ENCODE measurements at regions not wholly inside any gene's neighbourhood (a gene's known extent, or its start where the extent isn't known, plus 50 kb on each side); places are given as distances from the start of the nearest gene placed in this dataset.

DNA sequence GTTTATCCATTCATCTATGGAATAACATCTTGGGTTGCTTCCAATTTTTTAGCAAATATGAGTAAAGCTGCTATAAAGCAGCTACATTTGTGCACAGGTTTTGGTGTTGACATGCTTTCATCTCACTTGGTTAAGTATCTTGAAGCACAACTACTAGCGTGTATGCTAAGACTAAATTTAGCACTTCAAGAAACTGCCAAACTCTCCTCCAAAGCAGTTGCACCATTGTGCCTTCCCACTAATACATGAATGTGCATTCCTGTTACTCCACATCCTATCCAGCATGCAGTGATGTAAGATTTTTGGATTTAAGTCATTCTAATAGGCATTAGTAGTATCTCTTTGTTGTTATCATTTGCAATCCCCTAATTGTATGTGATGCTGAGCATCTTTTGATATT, 230.7 kb downstream of the KCNA4 start:
- Mint-ChIP-seq H3K4me1 (ENCODE audit: low read depth, unreplicated experiment) (peaks cover 12% of the 10 kb centered on the region), H3K27me3 (ENCODE audit: low read depth, unreplicated experiment) (no peaks in the 10 kb centered on the region), H3K36me3 (ENCODE audit: low read depth, unreplicated experiment) (no peaks in the 10 kb centered on the region), H3K4me3 (ENCODE audit: unreplicated experiment) (no peak overlapping the region), H3K27ac (ENCODE audit: unreplicated experiment) (no peak overlapping the region), H3K9me3 (ENCODE audit: unreplicated experiment) (no peaks in the 10 kb centered on the region)
- H3K4me1 ChIP-seq (ENCODE audit: insufficient read depth, low read length) = no peaks in the 10 kb centered on the region
- no peak overlapping the region for H3K4me3 ChIP-seq (ENCODE audit: insufficient read depth, low read depth, low read length)
- H3K36me3 ChIP-seq (ENCODE audit: insufficient read depth, low read length) = no peaks in the 10 kb centered on the region
- no peaks in the 10 kb centered on the region for H3K79me2 ChIP-seq (ENCODE audit: insufficient read depth, low read length)
- no peak overlapping the region for H3K9ac ChIP-seq (ENCODE audit: low read length)
- no peaks in the 10 kb centered on the region for H3K27me3 ChIP-seq (ENCODE audit: insufficient read depth, low read length)
- H4K20me1 ChIP-seq (ENCODE audit: insufficient read depth, low read length) = no peaks in the 10 kb centered on the region
- no peaks in the 10 kb centered on the region for H3K9me3 ChIP-seq (ENCODE audit: insufficient read depth, low read depth, low read length)
- H3K27ac ChIP-seq (ENCODE audit: low read depth, low read length) = no peak overlapping the region
- H2AFZ ChIP-seq (ENCODE audit: low read depth, low read length) = no peak overlapping the region
- DNase-seq (ENCODE audit: low read depth) = no peak
- TF ChIP-seq, protein P1, sequence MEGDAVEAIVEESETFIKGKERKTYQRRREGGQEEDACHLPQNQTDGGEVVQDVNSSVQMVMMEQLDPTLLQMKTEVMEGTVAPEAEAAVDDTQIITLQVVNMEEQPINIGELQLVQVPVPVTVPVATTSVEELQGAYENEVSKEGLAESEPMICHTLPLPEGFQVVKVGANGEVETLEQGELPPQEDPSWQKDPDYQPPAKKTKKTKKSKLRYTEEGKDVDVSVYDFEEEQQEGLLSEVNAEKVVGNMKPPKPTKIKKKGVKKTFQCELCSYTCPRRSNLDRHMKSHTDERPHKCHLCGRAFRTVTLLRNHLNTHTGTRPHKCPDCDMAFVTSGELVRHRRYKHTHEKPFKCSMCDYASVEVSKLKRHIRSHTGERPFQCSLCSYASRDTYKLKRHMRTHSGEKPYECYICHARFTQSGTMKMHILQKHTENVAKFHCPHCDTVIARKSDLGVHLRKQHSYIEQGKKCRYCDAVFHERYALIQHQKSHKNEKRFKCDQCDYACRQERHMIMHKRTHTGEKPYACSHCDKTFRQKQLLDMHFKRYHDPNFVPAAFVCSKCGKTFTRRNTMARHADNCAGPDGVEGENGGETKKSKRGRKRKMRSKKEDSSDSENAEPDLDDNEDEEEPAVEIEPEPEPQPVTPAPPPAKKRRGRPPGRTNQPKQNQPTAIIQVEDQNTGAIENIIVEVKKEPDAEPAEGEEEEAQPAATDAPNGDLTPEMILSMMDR (IDR thresholded peaks at IDR 0.05; ENCODE audit: insufficient read depth, low read depth, low read length) = no peak
- TF ChIP-seq EZH2 (IDR thresholded peaks at IDR 0.05; ENCODE audit: insufficient read depth, low read length) = no peak
- no peak for FAIRE-seq
- H3K4me2 ChIP-seq (ENCODE audit: low read length) = no peak overlapping the region

DNA sequence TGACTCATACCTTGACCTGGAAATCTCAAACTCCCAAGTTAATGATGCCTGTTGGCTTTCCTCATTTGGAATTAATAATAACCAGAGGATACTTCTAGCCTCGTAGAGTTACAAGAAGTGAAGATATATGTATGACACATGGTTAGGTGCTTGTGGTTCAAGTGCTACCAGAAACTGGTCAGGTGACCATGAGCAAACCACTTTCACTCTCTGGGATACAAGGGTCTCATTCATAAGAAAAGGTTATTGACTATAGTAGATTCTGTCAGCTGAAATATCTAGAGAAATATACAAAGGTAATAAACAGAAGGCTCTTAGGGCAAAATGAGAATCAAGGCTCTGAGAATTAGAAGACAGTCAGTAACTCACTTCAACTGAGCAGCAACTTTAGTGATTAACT, 233.3 kb downstream of the KCNA4 start:
- H3K4me1 Mint-ChIP-seq (ENCODE audit: low read depth, unreplicated experiment) = peaks cover 18% of the 10 kb centered on the region
- DNase-seq (ENCODE audit: low read depth) = no peak
- FAIRE-seq = no peak

DNA sequence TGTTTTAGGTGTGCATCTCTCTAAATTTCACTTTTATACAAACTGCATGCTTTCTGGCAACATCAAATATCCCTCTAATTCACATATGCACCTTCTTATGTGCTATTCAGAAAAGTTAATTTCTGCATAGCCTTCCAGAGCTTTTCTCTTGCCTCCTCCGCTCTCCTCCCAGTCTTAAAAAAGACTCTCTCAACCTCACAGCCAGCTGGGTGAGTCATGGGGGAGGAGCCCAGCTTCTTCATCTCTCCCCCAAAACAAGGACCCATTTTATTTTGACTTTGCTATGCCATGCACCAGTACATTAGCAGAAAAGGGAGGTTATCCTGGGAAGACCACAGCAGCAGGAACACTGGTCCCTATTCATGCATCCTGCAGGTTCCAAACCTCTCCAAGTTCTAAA, 234.4 kb downstream of the KCNA4 start:
- no peak overlapping the region for H3K27ac ChIP-seq (ENCODE audit: low read depth, low read length)
- Mint-ChIP-seq H3K9me3 (ENCODE audit: unreplicated experiment) (no peaks in the 10 kb centered on the region), H3K4me3 (ENCODE audit: unreplicated experiment) (no peak overlapping the region), H3K36me3 (ENCODE audit: low read depth, unreplicated experiment) (no peaks in the 10 kb centered on the region), H3K27ac (ENCODE audit: unreplicated experiment) (no peak overlapping the region), H3K4me1 (ENCODE audit: low read depth, unreplicated experiment) (peaks cover 18% of the 10 kb centered on the region), H3K27me3 (ENCODE audit: low read depth, unreplicated experiment) (no peaks in the 10 kb centered on the region)
- H2AFZ ChIP-seq (ENCODE audit: low read depth, low read length) = no peak overlapping the region
- H3K9me3 ChIP-seq (ENCODE audit: insufficient read depth, low read depth, low read length) = no peaks in the 10 kb centered on the region
- H3K36me3 ChIP-seq (ENCODE audit: insufficient read depth, low read length) = no peaks in the 10 kb centered on the region
- DNase-seq (ENCODE audit: low read depth) = no peak
- no peaks in the 10 kb centered on the region for H3K79me2 ChIP-seq (ENCODE audit: insufficient read depth, low read length)
- H4K20me1 ChIP-seq (ENCODE audit: insufficient read depth, low read length) = no peaks in the 10 kb centered on the region
- FAIRE-seq = no peak
- no peaks in the 10 kb centered on the region for H3K27me3 ChIP-seq (ENCODE audit: insufficient read depth, low read length)
- no peaks in the 10 kb centered on the region for H3K4me1 ChIP-seq (ENCODE audit: insufficient read depth, low read length)
- no peak for TF ChIP-seq EZH2 (IDR thresholded peaks at IDR 0.05; ENCODE audit: insufficient read depth, low read length)
- TF ChIP-seq, protein P1 (IDR thresholded peaks at IDR 0.05; ENCODE audit: insufficient read depth, low read depth, low read length) = no peak
- H3K9ac ChIP-seq (ENCODE audit: low read length) = no peak overlapping the region
- H3K4me3 ChIP-seq (ENCODE audit: insufficient read depth, low read depth, low read length) = no peak overlapping the region
- no peak overlapping the region for H3K4me2 ChIP-seq (ENCODE audit: low read length)

More for the DNA sequence above, 233.3 kb downstream of the KCNA4 start:
- H3K36me3 ChIP-seq (ENCODE audit: insufficient read depth, low read length) = no peaks in the 10 kb centered on the region
- no peak overlapping the region for H3K27ac ChIP-seq (ENCODE audit: low read depth, low read length)
- no peak overlapping the region for H3K27ac Mint-ChIP-seq (ENCODE audit: unreplicated experiment)
- TF ChIP-seq, protein P1 (IDR thresholded peaks at IDR 0.05; ENCODE audit: insufficient read depth, low read depth, low read length) = no peak
- no peak for TF ChIP-seq EZH2 (IDR thresholded peaks at IDR 0.05; ENCODE audit: insufficient read depth, low read length)
- no peak overlapping the region for H2AFZ ChIP-seq (ENCODE audit: low read depth, low read length)
- no peaks in the 10 kb centered on the region for H3K79me2 ChIP-seq (ENCODE audit: insufficient read depth, low read length)
- H3K4me1 ChIP-seq (ENCODE audit: insufficient read depth, low read length) = no peaks in the 10 kb centered on the region
- H3K9ac ChIP-seq (ENCODE audit: low read length) = no peak overlapping the region
- no peaks in the 10 kb centered on the region for H3K9me3 ChIP-seq (ENCODE audit: insufficient read depth, low read depth, low read length)
- H3K4me2 ChIP-seq (ENCODE audit: low read length) = no peak overlapping the region
- H3K27me3 Mint-ChIP-seq (ENCODE audit: low read depth, unreplicated experiment) = no peaks in the 10 kb centered on the region
- no peaks in the 10 kb centered on the region for H3K9me3 Mint-ChIP-seq (ENCODE audit: unreplicated experiment)
- no peaks in the 10 kb centered on the region for H3K27me3 ChIP-seq (ENCODE audit: insufficient read depth, low read length)
- H3K4me3 ChIP-seq (ENCODE audit: insufficient read depth, low read depth, low read length) = no peak overlapping the region
- H4K20me1 ChIP-seq (ENCODE audit: insufficient read depth, low read length) = no peaks in the 10 kb centered on the region
- no peak overlapping the region for H3K4me3 Mint-ChIP-seq (ENCODE audit: unreplicated experiment)
- H3K36me3 Mint-ChIP-seq (ENCODE audit: low read depth, unreplicated experiment) = no peaks in the 10 kb centered on the region
